ENCODE measurements at regions not wholly inside any gene's neighbourhood (a gene's known extent, or its start where the extent isn't known, plus 50 kb on each side); places are given as distances from the start of the nearest gene placed in this dataset.
A peak's percentile ranks its signal among the peaks of the same experiment; 100 is the strongest.

DNA sequence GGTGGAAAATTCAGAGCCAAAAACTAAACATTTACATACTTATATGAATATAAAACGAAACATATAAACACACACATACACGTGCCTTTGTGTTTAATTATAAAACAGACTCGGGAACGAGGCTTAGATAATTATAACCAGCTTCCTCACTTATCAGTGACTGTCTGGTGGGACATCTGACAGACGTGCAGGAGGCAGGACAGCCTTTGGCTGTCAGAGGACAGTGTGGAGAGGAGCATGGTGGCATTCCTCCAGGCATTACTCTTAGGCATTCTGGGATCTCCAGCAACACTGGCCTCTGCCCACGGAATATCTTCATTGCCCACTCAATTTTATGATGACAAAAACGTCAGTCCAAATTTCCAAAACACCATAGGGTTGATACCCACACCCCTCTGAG lies 262.2 kb upstream of the NFE2L3 start:
- Mint-ChIP-seq H3K27ac (no peak overlapping the region), H3K4me1 (peaks cover 18% of the 10 kb centered on the region in 3 donors), H3K9me3 (no peaks in the 10 kb centered on the region), H3K36me3 (no peaks in the 10 kb centered on the region), H3K4me3 (no peak overlapping the region), H3K27me3 (peaks cover 13 to 19% of the 10 kb centered on the region in 2 donors)
- Histone ChIP-seq H3K9me3 (no peaks in the 10 kb centered on the region), H3K4me1 (ENCODE audit: control insufficient read depth in 1 of 2, extremely low read depth in 1 of 2, insufficient read depth in 2 of 2, low read length in 2 of 2) (peaks cover 0 to 12% of the 10 kb centered on the region in 2 experiments), H3K27me3 (replicated peaks in 1 of 2; ENCODE audit: control insufficient read depth in 2 of 2, extremely low read depth in 1 of 2, insufficient read depth in 2 of 2, low read length in 1 of 2) (peaks cover 0 to 22% of the 10 kb centered on the region in 2 experiments), H3K27ac (ENCODE audit: low read length) (no peak overlapping the region), H3K4me3 (ENCODE audit: control insufficient read depth in 1 of 2, extremely low read depth in 1 of 2, low read length in 1 of 2) (no peak overlapping the region), H3K36me3 (ENCODE audit: control insufficient read depth in 2 of 2, extremely low read depth in 1 of 2, insufficient read depth in 1 of 2, low read length in 1 of 2) (no peaks in the 10 kb centered on the region)
- ATAC-seq (replicated peaks in 1 of 4) (no peak), DNase-seq (no peak)
- ChIA-PET POLR2A (no interaction called here), CTCF (interaction anchor here (0.7 to 1.6 kb wide), 3 partner anchors 7 to 1306 kb away, joined by 3 to 4 read pairs (median 3); no protein-coding TSS in a partner anchor)
- 60% methylated on average over 2 of the region's 7 CpGs for WGBS (ENCODE audit: insufficient coverage)

DNA sequence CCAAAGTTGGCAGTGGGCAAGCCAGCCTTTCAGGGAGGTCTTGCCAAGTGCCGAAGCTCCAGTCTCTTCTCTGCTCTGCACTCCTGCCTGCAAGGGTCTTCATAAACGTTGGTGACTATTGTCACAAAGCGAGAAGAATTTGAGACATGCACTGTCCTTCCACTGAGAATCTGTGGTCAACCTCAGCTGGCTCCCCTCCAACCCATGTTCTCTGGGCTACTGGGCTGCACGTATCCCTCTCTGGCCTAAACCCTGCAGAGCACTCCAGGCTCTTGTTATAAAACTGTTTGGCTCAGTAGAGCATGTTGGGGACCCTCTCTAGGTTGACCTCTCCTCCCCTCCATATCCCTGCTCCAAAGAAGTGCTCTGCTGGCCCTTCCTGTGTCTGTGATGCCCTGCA lies 260.4 kb upstream of the NFE2L3 start:
- no peak for DNase-seq
- Mint-ChIP-seq H3K27me3 (peaks cover 5 to 17% of the 10 kb centered on the region in 2 donors), H3K27ac (no peak overlapping the region), H3K36me3 (no peaks in the 10 kb centered on the region), H3K4me3 (no peak overlapping the region), H3K4me1 (peaks cover 23 to 27% (median 24%) of the 10 kb centered on the region in 3 donors), H3K9me3 (no peaks in the 10 kb centered on the region)
- ChIA-PET CTCF (interaction anchor here (0.6 to 4.6 kb wide), 10 partner anchors 199 to 1258 kb away, joined by 3 to 42 read pairs (median 3); no protein-coding TSS in a partner anchor), POLR2A (no interaction called here)
- H3K27ac ChIP-seq (ENCODE audit: low read length), result no peak overlapping the region
- H3K36me3 ChIP-seq (ENCODE audit: control insufficient read depth in 2 of 2, extremely low read depth in 1 of 2, insufficient read depth in 1 of 2, low read length in 1 of 2), result no peaks in the 10 kb centered on the region
- peaks cover 0 to 23% of the 10 kb centered on the region in 2 experiments for H3K27me3 ChIP-seq (replicated peaks in 1 of 2; ENCODE audit: control insufficient read depth in 2 of 2, extremely low read depth in 1 of 2, insufficient read depth in 2 of 2, low read length in 1 of 2)
- H3K4me3 ChIP-seq (ENCODE audit: control insufficient read depth in 1 of 2, extremely low read depth in 1 of 2, low read length in 1 of 2), result no peak overlapping the region
- no peaks in the 10 kb centered on the region for H3K9me3 ChIP-seq
- WGBS (ENCODE audit: insufficient coverage), result 80% methylated on average over 4 of the region's 4 CpGs
- peaks cover 0 to 22% of the 10 kb centered on the region in 2 experiments for H3K4me1 ChIP-seq (ENCODE audit: control insufficient read depth in 1 of 2, extremely low read depth in 1 of 2, insufficient read depth in 2 of 2, low read length in 2 of 2)
- no peak for ATAC-seq (replicated peaks in 1 of 4)

DNA sequence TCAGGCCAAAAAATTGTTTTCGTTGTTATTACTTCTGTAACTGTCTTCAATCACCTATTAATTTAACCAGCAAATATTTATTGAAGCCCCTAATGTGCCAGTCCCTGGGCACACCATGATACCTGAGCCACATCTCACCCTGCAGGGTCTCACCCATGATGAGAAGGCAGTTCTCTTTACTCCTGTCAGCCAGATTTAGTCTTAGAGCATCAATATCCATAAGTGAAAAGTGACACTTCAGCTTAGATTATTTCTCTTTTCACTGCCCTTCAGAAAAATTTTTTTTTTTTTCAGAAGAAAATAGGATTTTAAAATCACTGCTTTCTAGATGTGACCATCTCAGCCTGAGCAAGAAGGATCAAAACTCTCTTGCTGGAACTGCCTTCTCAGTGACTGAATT lies 258.6 kb upstream of the NFE2L3 start:
- peak overlapping the region in 1 of 2 donors; percentile 52 for H3K4me3 ChIP-seq (ENCODE audit: control insufficient read depth in 1 of 2, extremely low read depth in 1 of 2, low read length in 1 of 2)
- no CpG with 5 or more reads among the region's 1 CpG for WGBS (ENCODE audit: insufficient coverage)
- ChIA-PET CTCF (interaction anchor here (0.6 to 4.6 kb wide), 52 partner anchors 8 to 1858 kb away, joined by 3 to 86 read pairs (median 4); partner anchors contain the start of gene NFE2L3 (in 1 of the 2)), POLR2A (interaction anchor here in 1 of 2 donors (0.9 to 1.7 kb wide), 4 partner anchors 298 to 472 kb away, joined by 5 to 13 read pairs (median 6); no protein-coding TSS in a partner anchor)
- Mint-ChIP-seq H3K9me3 (no peaks in the 10 kb centered on the region), H3K27me3 (peaks cover 5 to 14% of the 10 kb centered on the region in 2 donors), H3K4me1 (peaks cover 23 to 27% (median 24%) of the 10 kb centered on the region in 3 donors), H3K27ac (no peak overlapping the region), H3K4me3 (peak overlapping the region; percentile 82 to 93 (median 89)), H3K36me3 (no peaks in the 10 kb centered on the region)
- no peaks in the 10 kb centered on the region for H3K36me3 ChIP-seq (ENCODE audit: control insufficient read depth in 2 of 2, extremely low read depth in 1 of 2, insufficient read depth in 1 of 2, low read length in 1 of 2)
- no peaks in the 10 kb centered on the region for H3K9me3 ChIP-seq
- DNase-seq (peak in 1 of 35 experiments; percentile 18), ATAC-seq (replicated peaks in 1 of 4) (no peak)
- peaks cover 0 to 22% of the 10 kb centered on the region in 2 experiments for H3K4me1 ChIP-seq (ENCODE audit: control insufficient read depth in 1 of 2, extremely low read depth in 1 of 2, insufficient read depth in 2 of 2, low read length in 2 of 2)
- peaks cover 0 to 20% of the 10 kb centered on the region in 2 experiments for H3K27me3 ChIP-seq (replicated peaks in 1 of 2; ENCODE audit: control insufficient read depth in 2 of 2, extremely low read depth in 1 of 2, insufficient read depth in 2 of 2, low read length in 1 of 2)
- H3K27ac ChIP-seq (ENCODE audit: low read length), result no peak overlapping the region

- no peak overlapping the region for H3K27ac Mint-ChIP-seq
- H3K9me3 ChIP-seq, result no peaks in the 10 kb centered on the region
- peaks cover 0 to 22% of the 10 kb centered on the region in 2 experiments for H3K4me1 ChIP-seq (ENCODE audit: control insufficient read depth in 1 of 2, extremely low read depth in 1 of 2, insufficient read depth in 2 of 2, low read length in 2 of 2)
- peak overlapping the region; percentile 15 to 93 (median 41) for H3K4me3 Mint-ChIP-seq
- no peak overlapping the region for H3K27ac ChIP-seq (ENCODE audit: low read length)
- peaks cover 0 to 20% of the 10 kb centered on the region in 2 experiments for H3K27me3 ChIP-seq (replicated peaks in 1 of 2; ENCODE audit: control insufficient read depth in 2 of 2, extremely low read depth in 1 of 2, insufficient read depth in 2 of 2, low read length in 1 of 2)
- ChIA-PET CTCF (interaction anchor here (0.5 to 4.6 kb wide), 23 partner anchors 42 to 1893 kb away, joined by 3 to 86 read pairs (median 5); partner anchors contain the start of gene NFE2L3 (in 1 of the 2)), POLR2A (interaction anchor here in 1 of 2 donors (1.7 kb wide), 1 partner anchor 298 kb away, joined by 5 read pairs; no protein-coding TSS in a partner anchor)
- WGBS (ENCODE audit: insufficient coverage), result 71% methylated on average over 4 of the region's 7 CpGs
- no peaks in the 10 kb centered on the region for H3K36me3 ChIP-seq (ENCODE audit: control insufficient read depth in 2 of 2, extremely low read depth in 1 of 2, insufficient read depth in 1 of 2, low read length in 1 of 2)
- ATAC-seq (replicated peaks in 1 of 4), result peak; percentile 54 to 71 (median 60)
- H3K36me3 Mint-ChIP-seq, result no peaks in the 10 kb centered on the region
- H3K27me3 Mint-ChIP-seq, result peaks cover 5 to 12% of the 10 kb centered on the region in 2 donors
- peak in 31 of 35 experiments; percentile 10 to 51 (median 26) for DNase-seq
- peaks cover 23 to 27% (median 24%) of the 10 kb centered on the region in 3 donors for H3K4me1 Mint-ChIP-seq
- no peak overlapping the region for H3K4me3 ChIP-seq (ENCODE audit: control insufficient read depth in 1 of 2, extremely low read depth in 1 of 2, low read length in 1 of 2)
- H3K9me3 Mint-ChIP-seq, result no peaks in the 10 kb centered on the region
Observed at GRCh38 chr7:25894002-25894901, 257.7 kb upstream of the NFE2L3 start.

DNA sequence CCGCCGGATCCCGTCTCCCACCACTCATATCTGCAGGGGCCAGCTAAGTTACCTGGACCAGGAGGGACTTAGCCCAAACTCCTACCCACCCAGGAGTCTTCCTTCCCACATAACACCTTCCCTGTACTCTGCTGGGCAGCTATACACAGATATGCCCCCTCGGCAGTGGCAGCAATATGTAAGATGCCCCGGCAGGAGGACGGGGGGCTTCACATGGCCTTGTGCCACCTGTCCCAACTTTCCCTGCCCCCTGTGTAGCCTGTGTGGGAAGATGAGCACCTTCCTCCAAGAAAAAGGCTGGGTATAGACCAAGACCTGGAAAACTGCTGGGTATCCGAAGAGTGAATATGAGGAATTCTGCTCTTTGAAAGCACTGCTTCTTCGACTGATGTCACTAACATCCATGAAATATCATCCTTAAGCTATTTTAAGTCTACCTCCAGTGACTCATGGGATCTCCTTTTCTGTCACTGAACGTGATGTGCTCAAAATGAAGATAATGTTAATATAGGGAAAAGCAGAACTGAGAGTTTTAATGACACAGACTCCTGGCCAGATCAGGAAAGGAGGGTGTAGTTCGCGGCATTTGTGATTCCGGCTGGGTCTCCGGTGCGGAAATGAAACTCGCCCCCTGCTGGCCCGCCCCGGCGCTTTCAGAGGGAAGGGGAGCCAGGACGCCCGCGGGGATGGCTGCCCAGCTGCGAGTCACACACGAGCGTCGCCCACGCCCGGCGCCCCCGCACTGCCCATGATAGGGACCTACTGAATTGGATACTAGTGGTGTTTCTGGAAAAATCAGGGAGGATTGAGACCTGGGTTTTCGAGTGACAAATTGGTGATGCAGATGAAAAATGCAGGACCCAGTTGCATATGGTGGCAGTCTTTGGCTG lies 256.9 kb upstream of the NFE2L3 start:
- Mint-ChIP-seq H3K9me3 (no peaks in the 10 kb centered on the region), H3K27me3 (peaks cover 4% of the 10 kb centered on the region in 2 donors), H3K36me3 (no peaks in the 10 kb centered on the region), H3K27ac (peak overlapping the region in 1 of 2 donors; percentile 23), H3K4me3 (peak overlapping the region; percentile 17 to 93 (median 46)), H3K4me1 (peaks cover 23 to 27% (median 24%) of the 10 kb centered on the region in 3 donors)
- no peaks in the 10 kb centered on the region for H3K9me3 ChIP-seq
- H3K27me3 ChIP-seq (replicated peaks in 1 of 2; ENCODE audit: control insufficient read depth in 2 of 2, extremely low read depth in 1 of 2, insufficient read depth in 2 of 2, low read length in 1 of 2), result peaks cover 0 to 15% of the 10 kb centered on the region in 2 experiments
- DNase-seq (peak; percentile 9 to 76 (median 53)), ATAC-seq (replicated peaks in 1 of 4) (peak; percentile 60 to 73 (median 61))
- peak overlapping the region; percentile 4 to 39 for H3K4me3 ChIP-seq (ENCODE audit: control insufficient read depth in 1 of 2, extremely low read depth in 1 of 2, low read length in 1 of 2)
- POLR2A ChIA-PET, result no interaction called here
- peaks cover 0 to 22% of the 10 kb centered on the region in 2 experiments for H3K4me1 ChIP-seq (ENCODE audit: control insufficient read depth in 1 of 2, extremely low read depth in 1 of 2, insufficient read depth in 2 of 2, low read length in 2 of 2)
- H3K36me3 ChIP-seq (ENCODE audit: control insufficient read depth in 2 of 2, extremely low read depth in 1 of 2, insufficient read depth in 1 of 2, low read length in 1 of 2), result no peaks in the 10 kb centered on the region
- CTCF ChIA-PET, result interaction anchor here (0.5 to 4.6 kb wide), 18 partner anchors 33 to 1892 kb away, joined by 3 to 86 read pairs (median 4); no protein-coding TSS in a partner anchor
- no peak overlapping the region for H3K27ac ChIP-seq (ENCODE audit: low read length)
- 23% methylated on average over 28 of the region's 30 CpGs for WGBS (ENCODE audit: insufficient coverage)
